Esophagus muscularis mucosa (tissue), 3 donors: ENCODE measurements at regions not wholly inside any gene's neighbourhood (a gene's known extent, or its start where the extent isn't known, plus 50 kb on each side); places are given as distances from the start of the nearest gene placed in this dataset.

Experiments
- CTCF ChIP-seq, 3 experiments: fragments of 200-600 bp in 2 of 3; fragments of 450-650 bp in 1 of 3; sonication (generic) in 2 of 3; IDR thresholded peaks; one replicate each; pipeline ENCODE4 v1.5.1; 2017 to 2019; ENCODE audit warnings: antibody characterized with exemption in 3 of 3, mild to moderate bottlenecking in 2 of 3, moderate library complexity in 1 of 3
- POLR2AphosphoS5 ChIP-seq, 2 donors: sonication (generic); formaldehyde crosslinking; IDR thresholded peaks; one replicate each; pipeline ENCODE4 v1.6.1; 2017; ENCODE audit warnings: antibody characterized with exemption in 2 of 2

- TF ChIP-seq CTCF (IDR thresholded peaks at IDR 0.05) (no peak), POLR2AphosphoS5 (IDR thresholded peaks at IDR 0.05) (no peak)
Observed at GRCh38 chr2:160680294-160680693, 186.7 kb upstream of the RBMS1 start.
